Osteoblast (primary cell): ENCODE measurements at regions not wholly inside any gene's neighbourhood (a gene's known extent, or its start where the extent isn't known, plus 50 kb on each side); places are given as distances from the start of the nearest gene placed in this dataset.

Experiments used
- DNase-seq: peaks from one replicate; pipeline ENCODE4 v3.0.0; 2011; ENCODE audit warnings: low spot score, mixed read lengths; ENCODE audit not compliant: insufficient read length; ENCODE audit errors: missing footprints
- H2AFZ ChIP-seq: 2 replicates; pipeline ENCODE4 v1.6.0; 2011; ENCODE audit warnings: mild to moderate bottlenecking, low read length
- H3K27ac ChIP-seq: 2 replicates; pipeline ENCODE4 v1.5.1; 2011; ENCODE audit warnings: mild to moderate bottlenecking, low read depth, low read length, moderate library complexity
- H3K27me3 ChIP-seq: 2 replicates; pipeline ENCODE4 v1.6.0; 2012; ENCODE audit warnings: mild to moderate bottlenecking, control low read depth, inconsistent platforms, low read length, moderate library complexity; ENCODE audit not compliant: insufficient read depth
- H3K36me3 ChIP-seq: 2 replicates; pipeline ENCODE4 v1.5.1; 2011; ENCODE audit warnings: mild to moderate bottlenecking, low read length, control low read depth, moderate library complexity; ENCODE audit not compliant: insufficient read depth
- H3K4me1 ChIP-seq: 2 replicates; pipeline ENCODE4 v1.5.1; 2011; ENCODE audit warnings: mild to moderate bottlenecking, low read length, control low read depth, moderate library complexity; ENCODE audit not compliant: insufficient read depth
- H3K4me2 ChIP-seq: 2 replicates; pipeline ENCODE4 v1.6.0; 2011; ENCODE audit warnings: mild to moderate bottlenecking, low read length; ENCODE audit not compliant: insufficient read depth
- H3K4me3 ChIP-seq: fragments of 200-600 bp; sonication (generic); 3 replicates; pipeline ENCODE4 v1.5.1; 2012; ENCODE audit warnings: mild to moderate bottlenecking, low read length, inconsistent platforms; ENCODE audit not compliant: insufficient read depth
- H3K79me2 ChIP-seq: 2 replicates; pipeline ENCODE4 v1.6.0; 2012; ENCODE audit warnings: mild to moderate bottlenecking, low read length, control low read depth, inconsistent platforms; ENCODE audit not compliant: insufficient read depth
- H3K9me3 ChIP-seq: 2 replicates; pipeline ENCODE4 v1.5.1; 2011; ENCODE audit warnings: low read depth, low read length, control low read depth
- H4K20me1 ChIP-seq: 2 replicates; pipeline ENCODE4 v1.6.0; 2012; ENCODE audit warnings: mild to moderate bottlenecking, low read length, control low read depth; ENCODE audit not compliant: insufficient read depth
- TF ChIP-seq, protein P1 (sequence below): IDR thresholded peaks from 2 replicates; pipeline ENCODE4 v1.5.1; 2011; ENCODE audit warnings: mild to moderate bottlenecking, low read depth, low read length, moderate library complexity; ENCODE audit errors: extremely low read depth

DNA sequence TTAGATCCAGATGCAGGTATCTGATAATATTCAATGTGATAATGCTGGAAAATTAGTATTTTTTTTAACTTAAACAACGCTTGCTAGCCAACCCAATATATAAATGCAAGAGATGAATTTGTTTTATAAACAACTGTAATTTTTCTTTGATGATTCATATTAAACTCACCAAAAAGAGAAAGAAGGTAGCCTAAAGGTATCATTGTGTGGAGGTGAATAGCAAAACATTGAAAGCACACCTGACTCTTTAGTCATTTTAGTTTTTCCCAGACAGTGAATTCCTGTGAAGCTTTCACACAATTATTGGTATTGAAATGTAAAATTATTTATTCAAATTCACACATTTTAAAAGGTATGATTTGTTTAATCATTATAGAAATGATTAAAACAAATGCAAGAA is 424.0 kb downstream of the NR4A2 start:
- H3K27me3 ChIP-seq = no peaks in the 10 kb centered on the region
- H3K27ac ChIP-seq = no peak overlapping the region
- H3K4me1 ChIP-seq = no peaks in the 10 kb centered on the region
- H3K4me2 ChIP-seq = no peak overlapping the region
- DNase-seq = no peak
- no peaks in the 10 kb centered on the region for H3K79me2 ChIP-seq
- TF ChIP-seq, protein P1, sequence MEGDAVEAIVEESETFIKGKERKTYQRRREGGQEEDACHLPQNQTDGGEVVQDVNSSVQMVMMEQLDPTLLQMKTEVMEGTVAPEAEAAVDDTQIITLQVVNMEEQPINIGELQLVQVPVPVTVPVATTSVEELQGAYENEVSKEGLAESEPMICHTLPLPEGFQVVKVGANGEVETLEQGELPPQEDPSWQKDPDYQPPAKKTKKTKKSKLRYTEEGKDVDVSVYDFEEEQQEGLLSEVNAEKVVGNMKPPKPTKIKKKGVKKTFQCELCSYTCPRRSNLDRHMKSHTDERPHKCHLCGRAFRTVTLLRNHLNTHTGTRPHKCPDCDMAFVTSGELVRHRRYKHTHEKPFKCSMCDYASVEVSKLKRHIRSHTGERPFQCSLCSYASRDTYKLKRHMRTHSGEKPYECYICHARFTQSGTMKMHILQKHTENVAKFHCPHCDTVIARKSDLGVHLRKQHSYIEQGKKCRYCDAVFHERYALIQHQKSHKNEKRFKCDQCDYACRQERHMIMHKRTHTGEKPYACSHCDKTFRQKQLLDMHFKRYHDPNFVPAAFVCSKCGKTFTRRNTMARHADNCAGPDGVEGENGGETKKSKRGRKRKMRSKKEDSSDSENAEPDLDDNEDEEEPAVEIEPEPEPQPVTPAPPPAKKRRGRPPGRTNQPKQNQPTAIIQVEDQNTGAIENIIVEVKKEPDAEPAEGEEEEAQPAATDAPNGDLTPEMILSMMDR = no peak
- H4K20me1 ChIP-seq = no peaks in the 10 kb centered on the region
- no peaks in the 10 kb centered on the region for H3K9me3 ChIP-seq
- no peak overlapping the region for H2AFZ ChIP-seq
- H3K4me3 ChIP-seq = no peak overlapping the region
- no peaks in the 10 kb centered on the region for H3K36me3 ChIP-seq

DNA sequence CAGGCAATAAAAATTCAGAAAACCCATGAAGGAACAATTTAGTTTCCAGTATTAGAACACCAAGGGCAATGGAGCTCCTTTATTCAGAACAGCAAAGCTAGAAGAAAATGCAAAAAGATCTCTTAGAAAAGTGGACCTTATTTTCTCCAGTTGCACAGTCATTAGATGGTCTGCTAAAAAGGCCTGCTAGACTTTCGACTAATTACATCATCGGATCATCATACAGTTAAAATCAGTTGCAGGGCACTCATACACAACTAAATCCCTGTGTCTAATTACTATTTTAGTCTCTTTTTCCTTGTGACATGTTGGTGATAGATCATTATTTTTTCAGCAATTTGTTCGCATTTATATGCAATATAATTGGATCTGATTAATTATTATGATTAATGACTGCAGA is 425.3 kb downstream of the NR4A2 start:
- no peak overlapping the region for H3K27ac ChIP-seq
- no peak overlapping the region for H2AFZ ChIP-seq
- no peaks in the 10 kb centered on the region for H3K27me3 ChIP-seq
- no peaks in the 10 kb centered on the region for H3K4me1 ChIP-seq
- H4K20me1 ChIP-seq = no peaks in the 10 kb centered on the region
- TF ChIP-seq, protein P1 = no peak
- H3K4me3 ChIP-seq = no peak overlapping the region
- H3K36me3 ChIP-seq = no peaks in the 10 kb centered on the region
- no peaks in the 10 kb centered on the region for H3K79me2 ChIP-seq
- H3K4me2 ChIP-seq = no peak overlapping the region
- no peak for DNase-seq
- H3K9me3 ChIP-seq = no peaks in the 10 kb centered on the region

DNA sequence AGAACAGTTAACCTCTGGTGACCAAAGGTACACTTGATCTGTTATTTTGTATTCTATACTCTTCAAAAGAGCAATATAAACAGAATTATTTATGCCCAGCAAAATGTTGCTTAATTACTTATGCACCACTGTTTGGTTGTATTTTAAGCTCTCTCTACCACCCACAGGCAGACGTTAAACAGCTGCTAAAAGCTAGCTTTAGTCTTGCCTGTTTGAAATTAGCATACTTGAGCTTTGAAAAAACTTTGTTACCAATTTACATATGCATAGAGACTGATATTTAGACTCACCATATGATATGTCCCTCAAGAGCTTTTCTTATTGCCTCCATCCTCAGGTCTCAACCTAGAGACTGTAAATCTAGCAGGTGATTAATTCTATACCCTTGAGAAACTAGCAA is 426.9 kb downstream of the NR4A2 start:
- no peak overlapping the region for H3K4me2 ChIP-seq

DNA sequence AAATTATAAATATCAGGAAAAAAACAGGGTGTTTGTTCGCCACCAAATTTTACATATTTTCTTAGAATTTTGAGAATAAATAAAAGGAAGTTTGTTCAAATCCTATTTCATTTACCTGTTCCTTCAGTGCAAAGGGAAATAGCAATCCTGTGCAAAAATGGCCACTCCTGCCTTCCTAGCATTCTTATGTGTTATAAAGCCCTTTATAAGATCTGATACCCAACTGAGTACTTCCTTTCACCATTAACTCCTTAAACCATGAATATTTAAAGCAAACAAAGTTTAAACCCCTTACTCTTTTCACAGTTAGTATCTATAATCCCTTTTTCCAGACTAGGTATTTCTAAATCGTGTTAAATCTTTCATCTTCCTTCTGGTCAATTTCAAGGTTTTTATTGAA is 427.8 kb downstream of the NR4A2 start:
- Histone ChIP-seq H3K9me3 (no peaks in the 10 kb centered on the region), H3K27me3 (no peaks in the 10 kb centered on the region), H3K4me1 (no peaks in the 10 kb centered on the region), H4K20me1 (no peaks in the 10 kb centered on the region), H2AFZ (no peak overlapping the region), H3K36me3 (no peaks in the 10 kb centered on the region), H3K27ac (no peak overlapping the region), H3K4me2 (no peak overlapping the region), H3K79me2 (no peaks in the 10 kb centered on the region), H3K4me3 (no peak overlapping the region)
- TF ChIP-seq, protein P1 = no peak
- DNase-seq = no peak

More for the DNA sequence above, 426.9 kb downstream of the NR4A2 start:
- no peaks in the 10 kb centered on the region for H3K9me3 ChIP-seq
- no peaks in the 10 kb centered on the region for H3K4me1 ChIP-seq
- no peak overlapping the region for H3K27ac ChIP-seq
- H4K20me1 ChIP-seq = no peaks in the 10 kb centered on the region
- no peaks in the 10 kb centered on the region for H3K36me3 ChIP-seq
- no peaks in the 10 kb centered on the region for H3K79me2 ChIP-seq
- H2AFZ ChIP-seq = no peak overlapping the region
- H3K27me3 ChIP-seq = no peaks in the 10 kb centered on the region
- no peak overlapping the region for H3K4me3 ChIP-seq
- TF ChIP-seq, protein P1 = no peak
- no peak for DNase-seq
